Dendritic cell treated with granulocyte-macrophage colony-stimulating factor and Interleukin-4, amounts not matched to agents 40 ng/mL and 50 ng/mL, for 4 days (primary cell): ENCODE measurements at regions not wholly inside any gene's neighbourhood (a gene's known extent, or its start where the extent isn't known, plus 50 kb on each side); places are given as distances from the start of the nearest gene placed in this dataset.

Experiments
- H3K27ac Mint-ChIP-seq: one replicate; pipeline ENCODE4 v1.8.0; 2022; ENCODE audit warnings: mild to moderate bottlenecking, mixed read lengths
- H3K27me3 Mint-ChIP-seq: one replicate; pipeline ENCODE4 v1.8.0; 2022; ENCODE audit warnings: mild to moderate bottlenecking, mixed read lengths
- H3K36me3 Mint-ChIP-seq: one replicate; pipeline ENCODE4 v1.8.0; 2022; ENCODE audit warnings: low read depth, mixed read lengths
- H3K4me1 Mint-ChIP-seq: one replicate; pipeline ENCODE4 v1.8.0; 2022; ENCODE audit warnings: low read depth, mixed read lengths
- H3K4me3 Mint-ChIP-seq: one replicate; pipeline ENCODE4 v1.8.0; 2022; ENCODE audit warnings: mild to moderate bottlenecking, moderate library complexity, mixed read lengths
- H3K9me3 Mint-ChIP-seq: one replicate; pipeline ENCODE4 v1.8.0; 2022; ENCODE audit warnings: mixed read lengths
- intact Hi-C: fragments of 100-400 bp; cut with micrococcal nuclease; formaldehyde crosslinking; loops from one replicate; pipeline ENCODE4 v1.15.0; 2022

- intact Hi-C loops = no loop called here
- Mint-ChIP-seq H3K4me1 (no peaks in the 10 kb centered on the region), H3K9me3 (no peaks in the 10 kb centered on the region), H3K36me3 (no peaks in the 10 kb centered on the region), H3K4me3 (no peak overlapping the region), H3K27ac (no peak overlapping the region), H3K27me3 (no peaks in the 10 kb centered on the region)
These were observed 274.6 kb downstream of the ETAA1 start for GRCh38 chr2:67671464-67672450.

- no peak overlapping the region for H3K4me3 Mint-ChIP-seq
- intact Hi-C loops = no loop called here
- no peaks in the 10 kb centered on the region for H3K9me3 Mint-ChIP-seq
These were observed 277.5 kb downstream of the ETAA1 start for GRCh38 chr2:67674668-67675067.

GRCh38 chr2:67684991-67685390 is 287.9 kb downstream of the ETAA1 start:
- H3K27me3 Mint-ChIP-seq = peaks cover 3% of the 10 kb centered on the region
- no peaks in the 10 kb centered on the region for H3K36me3 Mint-ChIP-seq
- no peaks in the 10 kb centered on the region for H3K9me3 Mint-ChIP-seq
- H3K4me3 Mint-ChIP-seq = no peak overlapping the region
- H3K27ac Mint-ChIP-seq = no peak overlapping the region
- no peaks in the 10 kb centered on the region for H3K4me1 Mint-ChIP-seq
- intact Hi-C loops = no loop called here

More at GRCh38 chr2:67674668-67675067, 277.5 kb downstream of the ETAA1 start:
- no peak overlapping the region for H3K27ac Mint-ChIP-seq
- no peaks in the 10 kb centered on the region for H3K27me3 Mint-ChIP-seq
- no peaks in the 10 kb centered on the region for H3K4me1 Mint-ChIP-seq
- no peaks in the 10 kb centered on the region for H3K36me3 Mint-ChIP-seq

- Mint-ChIP-seq H3K27me3 (peaks cover 3% of the 10 kb centered on the region), H3K36me3 (no peaks in the 10 kb centered on the region), H3K4me1 (no peaks in the 10 kb centered on the region), H3K9me3 (no peaks in the 10 kb centered on the region), H3K4me3 (no peak overlapping the region), H3K27ac (no peak overlapping the region)
- intact Hi-C loops = no loop called here
These were observed 289.1 kb downstream of the ETAA1 start for GRCh38 chr2:67686254-67686653.

- H3K27me3 Mint-ChIP-seq = peaks cover 4% of the 10 kb centered on the region
- H3K36me3 Mint-ChIP-seq = no peaks in the 10 kb centered on the region
- H3K27ac Mint-ChIP-seq = no peak overlapping the region
- intact Hi-C loops = no loop called here
- H3K4me3 Mint-ChIP-seq = no peak overlapping the region
- H3K9me3 Mint-ChIP-seq = no peaks in the 10 kb centered on the region
- no peaks in the 10 kb centered on the region for H3K4me1 Mint-ChIP-seq
These were observed 292.1 kb downstream of the ETAA1 start for GRCh38 chr2:67689186-67689585.

- Mint-ChIP-seq H3K27me3 (peaks cover 4% of the 10 kb centered on the region), H3K27ac (no peak overlapping the region)
These were observed 292.5 kb downstream of the ETAA1 start for GRCh38 chr2:67689651-67690050.

GRCh38 chr2:67694445-67694844 is 297.3 kb downstream of the ETAA1 start:
- no peak overlapping the region for H3K4me3 Mint-ChIP-seq
- H3K27me3 Mint-ChIP-seq = peaks cover 3% of the 10 kb centered on the region
- H3K27ac Mint-ChIP-seq = no peak overlapping the region
- no peaks in the 10 kb centered on the region for H3K4me1 Mint-ChIP-seq
- H3K36me3 Mint-ChIP-seq = no peaks in the 10 kb centered on the region
- no peaks in the 10 kb centered on the region for H3K9me3 Mint-ChIP-seq
- intact Hi-C loops = no loop called here

More at GRCh38 chr2:67689651-67690050, 292.5 kb downstream of the ETAA1 start:
- intact Hi-C loops = no loop called here
- no peaks in the 10 kb centered on the region for H3K36me3 Mint-ChIP-seq
- H3K4me1 Mint-ChIP-seq = no peaks in the 10 kb centered on the region
- no peaks in the 10 kb centered on the region for H3K9me3 Mint-ChIP-seq
- H3K4me3 Mint-ChIP-seq = no peak overlapping the region

GRCh38 chr2:67701011-67701410 is 303.9 kb downstream of the ETAA1 start:
- intact Hi-C loops = no loop called here
- Mint-ChIP-seq H3K27me3 (no peaks in the 10 kb centered on the region), H3K4me3 (no peak overlapping the region), H3K36me3 (no peaks in the 10 kb centered on the region), H3K4me1 (no peaks in the 10 kb centered on the region), H3K9me3 (no peaks in the 10 kb centered on the region), H3K27ac (no peak overlapping the region)

- Mint-ChIP-seq H3K27me3 (no peaks in the 10 kb centered on the region), H3K9me3 (no peaks in the 10 kb centered on the region), H3K27ac (no peak overlapping the region), H3K36me3 (no peaks in the 10 kb centered on the region), H3K4me3 (no peak overlapping the region), H3K4me1 (no peaks in the 10 kb centered on the region)
- intact Hi-C loops = no loop called here
These were observed 305.2 kb downstream of the ETAA1 start for GRCh38 chr2:67702284-67702683.

GRCh38 chr2:67702937-67703336 is 305.8 kb downstream of the ETAA1 start:
- no peak overlapping the region for H3K27ac Mint-ChIP-seq
- H3K4me3 Mint-ChIP-seq = no peak overlapping the region
- no peaks in the 10 kb centered on the region for H3K9me3 Mint-ChIP-seq
- no peaks in the 10 kb centered on the region for H3K4me1 Mint-ChIP-seq
- no peaks in the 10 kb centered on the region for H3K36me3 Mint-ChIP-seq
- intact Hi-C loops = no loop called here
- no peaks in the 10 kb centered on the region for H3K27me3 Mint-ChIP-seq

- H3K4me3 Mint-ChIP-seq = no peak overlapping the region
- no peaks in the 10 kb centered on the region for H3K9me3 Mint-ChIP-seq
These were observed 308.9 kb downstream of the ETAA1 start for GRCh38 chr2:67706082-67706481.

GRCh38 chr2:67707896-67708295 is 310.8 kb downstream of the ETAA1 start:
- intact Hi-C loops = no loop called here
- no peaks in the 10 kb centered on the region for H3K27me3 Mint-ChIP-seq
- H3K27ac Mint-ChIP-seq = no peak overlapping the region
- no peak overlapping the region for H3K4me3 Mint-ChIP-seq
- no peaks in the 10 kb centered on the region for H3K4me1 Mint-ChIP-seq
- no peaks in the 10 kb centered on the region for H3K9me3 Mint-ChIP-seq
- no peaks in the 10 kb centered on the region for H3K36me3 Mint-ChIP-seq

More at GRCh38 chr2:67706082-67706481, 308.9 kb downstream of the ETAA1 start:
- no peaks in the 10 kb centered on the region for H3K4me1 Mint-ChIP-seq
- no peaks in the 10 kb centered on the region for H3K36me3 Mint-ChIP-seq
- intact Hi-C loops = no loop called here
- no peaks in the 10 kb centered on the region for H3K27me3 Mint-ChIP-seq
- no peak overlapping the region for H3K27ac Mint-ChIP-seq

- Mint-ChIP-seq H3K27ac (no peak overlapping the region), H3K27me3 (no peaks in the 10 kb centered on the region), H3K4me3 (no peak overlapping the region), H3K36me3 (no peaks in the 10 kb centered on the region), H3K9me3 (no peaks in the 10 kb centered on the region), H3K4me1 (no peaks in the 10 kb centered on the region)
- intact Hi-C loops = no loop called here
These were observed 312.7 kb downstream of the ETAA1 start for GRCh38 chr2:67709835-67710234.

GRCh38 chr2:67712484-67712883 is 315.4 kb downstream of the ETAA1 start:
- no peaks in the 10 kb centered on the region for H3K4me1 Mint-ChIP-seq
- H3K27me3 Mint-ChIP-seq = no peaks in the 10 kb centered on the region
- H3K4me3 Mint-ChIP-seq = no peak overlapping the region
- H3K27ac Mint-ChIP-seq = no peak overlapping the region
- intact Hi-C loops = no loop called here
- H3K9me3 Mint-ChIP-seq = no peaks in the 10 kb centered on the region
- no peaks in the 10 kb centered on the region for H3K36me3 Mint-ChIP-seq

GRCh38 chr2:67713376-67713775 is 316.2 kb downstream of the ETAA1 start:
- Mint-ChIP-seq H3K36me3 (no peaks in the 10 kb centered on the region), H3K9me3 (no peaks in the 10 kb centered on the region), H3K27me3 (no peaks in the 10 kb centered on the region), H3K4me3 (no peak overlapping the region), H3K4me1 (no peaks in the 10 kb centered on the region), H3K27ac (no peak overlapping the region)
- intact Hi-C loops = no loop called here
